Left lung (tissue), 4 donors: ENCODE measurements at regions not wholly inside any gene's neighbourhood (a gene's known extent, or its start where the extent isn't known, plus 50 kb on each side); places are given as distances from the start of the nearest gene placed in this dataset.

Experiments
- ATAC-seq: fragments of 200-7000 bp; cut with Tn5 transposase; one replicate; pipeline ENCODE4 v1.9.1; 2020; ENCODE audit warnings: moderate library complexity
- DNase-seq, 4 donors: peaks; one replicate each; pipeline ENCODE4 v3.0.0-alpha.2; 2013 to 2020
- H3K27ac ChIP-seq, 2 donors: fragments of 200-600 bp; sonication (generic) in 1 of 2; one replicate each; pipeline versions ENCODE4 v1.5.0 to v1.8.0; 2020 to 2021
- H3K27me3 ChIP-seq, 2 donors: fragments of 200-600 bp; sonication (generic) in 1 of 2; one replicate each; pipeline versions ENCODE4 v1.5.0 to v1.8.0; 2020 to 2021
- H3K36me3 ChIP-seq, 2 donors: fragments of 200-600 bp; sonication (generic) in 1 of 2; one replicate each; pipeline versions ENCODE4 v1.5.0 to v1.8.0; 2020 to 2021
- H3K4me1 ChIP-seq, 2 donors: fragments of 200-600 bp; one replicate each; pipeline ENCODE4 v1.8.0; 2021
- H3K4me3 ChIP-seq, 2 donors: fragments of 200-600 bp; sonication (generic) in 1 of 2; one replicate each; pipeline versions ENCODE4 v1.5.0 to v1.8.0; 2020 to 2021; ENCODE audit warnings: mild to moderate bottlenecking in 1 of 2
- H3K9me3 ChIP-seq, 2 donors: fragments of 200-600 bp; sonication (generic) in 1 of 2; one replicate each; pipeline versions ENCODE4 v1.5.0 to v1.8.0; 2020 to 2021
- intact Hi-C, 2 donors: fragments of 100-400 bp; cut with DNase I; formaldehyde crosslinking; loops; one replicate each; pipeline versions ENCODE4 v1.11.2 to v1.14.2; 2022
- TF ChIP-seq, protein P1 (sequence below), 2 donors: fragments of 200-600 bp; sonication (generic) in 1 of 2; IDR thresholded peaks; one replicate each; pipeline versions ENCODE4 v1.5.0 to v1.8.0; 2021; ENCODE audit warnings: antibody characterized with exemption in 2 of 2
- donor health status: DM: no; HTN: yes; CAD: no.
- donor health status: DM: no; HTN: no; CAD: no.

DNA sequence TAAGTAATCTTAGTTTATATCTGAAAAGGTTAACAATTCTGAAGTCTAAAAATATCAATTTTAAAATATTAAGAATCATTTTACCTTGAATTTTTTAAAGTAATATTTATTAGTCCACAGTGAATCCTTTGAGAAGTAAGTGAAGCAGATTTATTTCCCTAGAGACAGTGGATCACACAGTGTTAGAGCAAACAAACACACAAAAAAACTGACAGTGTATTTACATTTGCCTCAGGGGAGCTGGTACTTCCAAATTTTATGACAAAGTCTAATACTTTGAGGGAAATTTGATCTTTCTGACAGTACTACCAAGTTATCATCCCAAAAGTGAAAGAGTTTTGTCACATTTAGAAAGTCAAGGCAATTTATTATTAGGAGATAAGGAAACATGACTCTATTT, 1750.6 kb upstream of the CDH9 start:
- H3K4me1 ChIP-seq: no peaks in the 10 kb centered on the region
- TF ChIP-seq, protein P1, sequence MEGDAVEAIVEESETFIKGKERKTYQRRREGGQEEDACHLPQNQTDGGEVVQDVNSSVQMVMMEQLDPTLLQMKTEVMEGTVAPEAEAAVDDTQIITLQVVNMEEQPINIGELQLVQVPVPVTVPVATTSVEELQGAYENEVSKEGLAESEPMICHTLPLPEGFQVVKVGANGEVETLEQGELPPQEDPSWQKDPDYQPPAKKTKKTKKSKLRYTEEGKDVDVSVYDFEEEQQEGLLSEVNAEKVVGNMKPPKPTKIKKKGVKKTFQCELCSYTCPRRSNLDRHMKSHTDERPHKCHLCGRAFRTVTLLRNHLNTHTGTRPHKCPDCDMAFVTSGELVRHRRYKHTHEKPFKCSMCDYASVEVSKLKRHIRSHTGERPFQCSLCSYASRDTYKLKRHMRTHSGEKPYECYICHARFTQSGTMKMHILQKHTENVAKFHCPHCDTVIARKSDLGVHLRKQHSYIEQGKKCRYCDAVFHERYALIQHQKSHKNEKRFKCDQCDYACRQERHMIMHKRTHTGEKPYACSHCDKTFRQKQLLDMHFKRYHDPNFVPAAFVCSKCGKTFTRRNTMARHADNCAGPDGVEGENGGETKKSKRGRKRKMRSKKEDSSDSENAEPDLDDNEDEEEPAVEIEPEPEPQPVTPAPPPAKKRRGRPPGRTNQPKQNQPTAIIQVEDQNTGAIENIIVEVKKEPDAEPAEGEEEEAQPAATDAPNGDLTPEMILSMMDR (IDR thresholded peaks at IDR 0.05): no peak
- no peak overlapping the region for H3K4me3 ChIP-seq
- no peak for ATAC-seq
- H3K36me3 ChIP-seq: no peaks in the 10 kb centered on the region
- H3K27me3 ChIP-seq: no peaks in the 10 kb centered on the region
- no peak overlapping the region for H3K27ac ChIP-seq
- H3K9me3 ChIP-seq: no peaks in the 10 kb centered on the region
- intact Hi-C loops: no loop called here
- DNase-seq: no peak

DNA sequence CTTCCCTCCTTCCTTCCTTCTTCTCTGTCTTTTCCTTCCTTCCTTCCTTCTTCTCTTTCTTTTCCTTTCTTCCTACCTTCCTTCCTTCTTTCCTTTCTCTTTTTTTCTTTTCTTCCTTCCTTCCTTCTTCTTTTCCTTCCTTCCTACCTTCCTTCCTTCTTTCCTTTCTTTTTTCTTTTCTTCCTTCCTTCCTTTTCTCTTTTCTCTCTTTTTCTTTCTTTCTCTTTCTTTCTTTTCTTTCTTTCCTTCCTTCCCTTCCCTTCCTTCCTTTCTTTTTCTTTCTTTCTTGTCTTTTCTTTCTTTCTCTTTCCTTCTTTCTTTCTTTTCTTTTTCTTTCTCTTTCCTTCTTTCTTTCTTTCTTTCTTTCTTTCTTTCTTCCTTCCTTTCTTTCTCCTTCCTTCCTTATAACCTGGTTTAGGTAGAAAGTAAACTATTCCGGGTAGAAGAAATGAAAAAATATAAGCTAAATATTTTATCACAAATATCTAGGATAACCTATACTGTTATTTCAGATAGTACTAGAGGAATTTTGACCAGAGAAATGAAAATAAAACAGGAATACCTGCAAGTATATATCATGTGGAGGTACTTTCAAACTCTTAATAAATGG, 1741.8 kb upstream of the CDH9 start:
- ATAC-seq: no peak
- Histone ChIP-seq H3K4me1 (no peaks in the 10 kb centered on the region), H3K27ac (no peak overlapping the region), H3K36me3 (no peaks in the 10 kb centered on the region), H3K27me3 (no peaks in the 10 kb centered on the region), H3K9me3 (no peaks in the 10 kb centered on the region), H3K4me3 (no peak overlapping the region)
- intact Hi-C loops: no loop called here
- DNase-seq: no peak
- TF ChIP-seq, protein P1 (IDR thresholded peaks at IDR 0.05): no peak

DNA sequence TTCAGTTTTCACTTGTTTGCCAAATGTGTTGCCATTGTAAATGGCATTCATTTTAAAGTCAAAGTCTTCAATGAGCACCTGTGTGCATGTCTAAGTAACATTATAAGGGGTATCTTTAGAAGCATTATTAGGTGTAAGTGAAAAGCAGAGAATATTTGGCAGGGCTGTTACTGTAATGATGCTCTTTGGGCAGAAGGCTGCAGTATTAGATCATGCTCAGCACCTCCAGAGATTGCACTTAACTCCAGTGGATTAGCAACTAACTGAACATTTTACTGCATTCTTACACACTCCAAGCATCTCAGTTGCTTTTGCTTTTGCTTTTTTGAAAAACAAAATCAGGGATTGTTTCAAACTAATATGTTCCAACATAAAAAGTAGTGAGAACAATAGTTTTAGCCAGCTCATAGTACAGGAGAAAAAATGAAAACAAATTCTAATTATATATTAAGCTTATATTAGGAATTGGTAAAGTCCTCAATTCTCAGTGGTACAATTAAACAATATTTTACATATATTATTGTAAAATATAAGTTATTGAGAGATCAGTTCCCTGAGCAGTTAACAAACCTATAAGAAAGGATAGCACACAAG, 1740.9 kb upstream of the CDH9 start:
- no peak for ATAC-seq

DNA sequence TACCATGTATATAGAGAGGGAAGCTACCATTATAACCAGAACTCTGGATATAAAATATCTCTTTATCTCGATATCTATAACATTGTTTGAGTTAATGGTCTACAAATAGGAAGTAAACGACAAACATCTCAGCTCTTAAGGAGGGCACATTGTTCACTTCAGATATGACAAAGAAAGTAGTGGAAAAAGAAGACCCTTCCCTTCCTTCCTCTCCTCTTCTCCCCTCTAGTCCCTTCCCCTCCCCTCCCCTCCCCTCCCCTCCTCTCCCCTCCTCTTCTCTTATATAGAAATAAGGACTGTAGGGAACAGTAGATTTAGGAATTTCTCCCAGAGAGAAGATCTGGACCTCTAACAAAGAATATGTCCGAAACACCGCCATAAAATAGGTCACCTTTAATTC, 1731.9 kb upstream of the CDH9 start:
- Histone ChIP-seq H3K27ac (no peak overlapping the region), H3K4me1 (no peaks in the 10 kb centered on the region), H3K4me3 (no peak overlapping the region), H3K36me3 (no peaks in the 10 kb centered on the region), H3K9me3 (no peaks in the 10 kb centered on the region), H3K27me3 (no peaks in the 10 kb centered on the region)
- TF ChIP-seq, protein P1 (IDR thresholded peaks at IDR 0.05): no peak
- ATAC-seq: no peak
- DNase-seq: no peak
- intact Hi-C loops: no loop called here

More for the DNA sequence above, 1740.9 kb upstream of the CDH9 start:
- Histone ChIP-seq H3K4me1 (no peaks in the 10 kb centered on the region), H3K9me3 (no peaks in the 10 kb centered on the region), H3K27me3 (no peaks in the 10 kb centered on the region), H3K27ac (no peak overlapping the region), H3K36me3 (no peaks in the 10 kb centered on the region), H3K4me3 (no peak overlapping the region)
- intact Hi-C loops: no loop called here
- DNase-seq: peak in 1 of 4 donors; percentile 7
- TF ChIP-seq, protein P1 (IDR thresholded peaks at IDR 0.05): no peak

GRCh38 chr5:28766565-28767158, 1728.3 kb upstream of the CDH9 start:
- DNase-seq (peak in 2 of 4 donors; percentile 26 to 48), ATAC-seq (no peak)
- TF ChIP-seq, protein P1 (IDR thresholded peaks at IDR 0.05): peak in 1 of 2 donors; percentile 35
- intact Hi-C loops: no loop called here
- Histone ChIP-seq H3K9me3 (no peaks in the 10 kb centered on the region), H3K36me3 (no peaks in the 10 kb centered on the region), H3K4me3 (no peak overlapping the region), H3K27ac (no peak overlapping the region), H3K27me3 (no peaks in the 10 kb centered on the region), H3K4me1 (no peaks in the 10 kb centered on the region)
